Tibial nerve (tissue), 4 donors: ENCODE measurements at regions not wholly inside any gene's neighbourhood (a gene's known extent, or its start where the extent isn't known, plus 50 kb on each side); places are given as distances from the start of the nearest gene placed in this dataset.

Experiments
- DNase-seq, 2 donors: peaks; one replicate each; pipeline ENCODE4 v3.0.0-alpha.2; 2019; ENCODE audit warnings: low spot score in 2 of 2
- H3K27ac ChIP-seq, 4 donors: fragments of 200-600 bp; sonication (generic) in 3 of 4; one replicate each; pipeline ENCODE4 v1.5.1; 2017 to 2019; ENCODE audit warnings: mild to moderate bottlenecking in 1 of 4
- H3K27me3 ChIP-seq, 2 donors: fragments of 200-600 bp; sonication (generic) in 1 of 2; one replicate each; pipeline versions ENCODE4 v1.5.1 to v1.6.0; 2017 to 2019
- H3K36me3 ChIP-seq, 3 donors: fragments of 200-600 bp; sonication (generic); one replicate each; pipeline ENCODE4 v1.5.1; 2018 to 2019
- H3K4me1 ChIP-seq, 4 donors: fragments of 200-600 bp; sonication (generic) in 3 of 4; one replicate each; pipeline ENCODE4 v1.5.1; 2017 to 2019
- H3K4me3 ChIP-seq, 4 donors: fragments of 200-600 bp; sonication (generic) in 3 of 4; one replicate each; pipeline ENCODE4 v1.5.1; 2017 to 2019; ENCODE audit warnings: mild to moderate bottlenecking in 1 of 4, moderate library complexity in 1 of 4
- H3K9me3 ChIP-seq, 4 donors: fragments of 200-600 bp; sonication (generic) in 3 of 4; one replicate each; pipeline ENCODE4 v1.5.1; 2017 to 2019
- CTCF ChIP-seq, 5 experiments: fragments of 200-600 bp in 3 of 5; fragments of 450-650 bp in 2 of 5; sonication (generic) in 3 of 5; IDR thresholded peaks; one replicate each; pipeline ENCODE4 v1.5.1; 2016 to 2019; ENCODE audit warnings: antibody characterized with exemption in 5 of 5, mild to moderate bottlenecking in 3 of 5, moderate library complexity in 2 of 5
- EP300 ChIP-seq, 2 donors: sonication (generic); formaldehyde crosslinking; IDR thresholded peaks; one replicate each; pipeline ENCODE4 v1.6.1; 2017; ENCODE audit warnings: antibody characterized with exemption in 2 of 2, mild to moderate bottlenecking in 1 of 2
- POLR2A ChIP-seq, 2 donors: fragments of 450-650 bp; IDR thresholded peaks; one replicate each; pipeline ENCODE4 v1.6.1; 2017; ENCODE audit warnings: antibody characterized with exemption in 2 of 2, mild to moderate bottlenecking in 2 of 2, moderate library complexity in 2 of 2
- WGBS, 2 donors: methylation state at CpG; one replicate each; pipeline ENCODE4 v1.1.5; 2018; 5-methylcytosine and 5-hydroxymethylcytosine counted together

DNA sequence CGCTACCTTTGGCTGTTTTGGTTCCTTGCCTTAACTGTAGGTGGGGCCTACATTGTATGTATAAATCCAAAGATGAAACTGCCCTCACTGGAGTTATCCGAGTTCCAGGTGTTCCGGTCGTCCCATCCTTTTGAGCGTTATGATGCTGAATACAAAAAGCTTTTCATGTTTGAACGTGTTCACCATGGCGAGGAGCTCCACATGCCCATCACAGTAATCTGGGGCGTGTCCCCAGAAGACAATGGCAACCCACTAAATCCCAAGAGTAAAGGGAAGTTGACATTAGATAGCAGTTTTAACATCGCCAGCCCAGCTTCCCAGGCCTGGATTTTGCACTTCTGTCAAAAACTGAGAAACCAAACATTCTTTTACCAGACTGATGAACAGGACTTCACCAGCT lies 139.5 kb downstream of the TLR5 start:
- Histone ChIP-seq H3K27ac (no peak overlapping the region), H3K4me1 (peaks cover 0 to 5% (median 0%) of the 10 kb centered on the region in 4 donors), H3K4me3 (no peak overlapping the region), H3K27me3 (no peaks in the 10 kb centered on the region), H3K36me3 (peaks cover 0 to 45% (median 3%) of the 10 kb centered on the region in 3 donors), H3K9me3 (no peaks in the 10 kb centered on the region)
- TF ChIP-seq POLR2A (IDR thresholded peaks at IDR 0.05) (no peak), EP300 (IDR thresholded peaks at IDR 0.05) (no peak), CTCF (IDR thresholded peaks at IDR 0.05) (no peak)
- 94 to 96% methylated on average over 9 of the region's 9 CpGs for WGBS, 2 donors
- DNase-seq = no peak

DNA sequence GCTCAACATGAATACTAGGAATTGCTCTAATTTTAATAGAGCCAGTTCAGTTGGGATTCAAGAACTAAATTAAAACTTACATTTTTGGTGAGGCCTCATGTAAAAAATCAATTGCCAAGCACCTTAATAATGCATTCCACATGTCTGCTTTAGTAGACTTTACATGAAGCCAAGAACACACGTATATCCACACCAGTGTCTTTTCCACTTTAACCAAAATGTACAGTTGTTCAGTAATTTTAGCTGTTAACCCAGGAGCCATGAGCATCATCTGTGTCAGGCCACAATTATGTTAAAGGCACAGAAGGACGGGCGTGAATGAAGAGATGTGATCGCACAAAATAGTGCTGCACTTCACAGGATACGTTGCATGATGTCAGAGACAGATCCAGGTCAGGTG lies 136.7 kb downstream of the TLR5 start:
- H3K4me1 ChIP-seq = peaks cover 0 to 33% (median 4%) of the 10 kb centered on the region in 4 donors
- H3K36me3 ChIP-seq = peaks cover 0 to 35% (median 3%) of the 10 kb centered on the region in 3 donors
- H3K4me3 ChIP-seq = no peak overlapping the region
- H3K27me3 ChIP-seq = no peaks in the 10 kb centered on the region
- peak overlapping the region in 2 of 4 donors; percentile 34 to 37 for H3K27ac ChIP-seq
- 82 to 88% methylated on average over 5 of the region's 5 CpGs for WGBS, 2 donors
- H3K9me3 ChIP-seq = no peaks in the 10 kb centered on the region
- DNase-seq = no peak
- TF ChIP-seq POLR2A (IDR thresholded peaks at IDR 0.05) (no peak), CTCF (IDR thresholded peaks at IDR 0.05) (no peak), EP300 (IDR thresholded peaks at IDR 0.05) (no peak)

GRCh38 chr1:223006917-223007648 lies 136.0 kb downstream of the TLR5 start:
- Histone ChIP-seq H3K36me3 (peaks cover 0 to 30% (median 3%) of the 10 kb centered on the region in 3 donors), H3K4me1 (peaks cover 0 to 41% (median 4%) of the 10 kb centered on the region in 4 donors), H3K27ac (peak overlapping the region; percentile 5 to 78 (median 40)), H3K4me3 (peak overlapping the region in 1 of 4 donors; percentile 6), H3K9me3 (no peaks in the 10 kb centered on the region), H3K27me3 (no peaks in the 10 kb centered on the region)
- DNase-seq = no peak
- no peak for TF ChIP-seq POLR2A (IDR thresholded peaks at IDR 0.05)
- TF ChIP-seq EP300 (IDR thresholded peaks at IDR 0.05) = peak in 1 of 2 donors; percentile 31
- 51 to 55% methylated on average over 11 of the region's 11 CpGs for WGBS, 2 donors

- DNase-seq = no peak
- no peaks in the 10 kb centered on the region for H3K27me3 ChIP-seq
- H3K4me1 ChIP-seq = peaks cover 0 to 42% (median 4%) of the 10 kb centered on the region in 4 donors
- H3K36me3 ChIP-seq = peaks cover 0 to 21% (median 2%) of the 10 kb centered on the region in 3 donors
- H3K27ac ChIP-seq = peak overlapping the region in 3 of 4 donors; percentile 34 to 78 (median 45)
- H3K9me3 ChIP-seq = no peaks in the 10 kb centered on the region
- TF ChIP-seq EP300 (IDR thresholded peaks at IDR 0.05) (no peak), CTCF (IDR thresholded peaks at IDR 0.05) (no peak), POLR2A (IDR thresholded peaks at IDR 0.05) (no peak)
- WGBS, 2 donors = 66 to 73% methylated on average over 7 of the region's 7 CpGs
- H3K4me3 ChIP-seq = no peak overlapping the region
These were observed 135.1 kb downstream of the TLR5 start for GRCh38 chr1:223007935-223008334.

GRCh38 chr1:223008808-223009207 lies 134.2 kb downstream of the TLR5 start:
- Histone ChIP-seq H3K9me3 (no peaks in the 10 kb centered on the region), H3K27ac (peak overlapping the region in 1 of 4 donors; percentile 78), H3K27me3 (no peaks in the 10 kb centered on the region), H3K4me1 (peaks cover 0 to 42% (median 4%) of the 10 kb centered on the region in 4 donors), H3K4me3 (no peak overlapping the region), H3K36me3 (peaks cover 0 to 12% (median 0%) of the 10 kb centered on the region in 3 donors)
- TF ChIP-seq EP300 (IDR thresholded peaks at IDR 0.05) (no peak), CTCF (IDR thresholded peaks at IDR 0.05) (no peak), POLR2A (IDR thresholded peaks at IDR 0.05) (no peak)
- 23 to 27% methylated on average over 2 of the region's 2 CpGs for WGBS, 2 donors
- DNase-seq = no peak
